HG03521 (cell line): ENCODE measurements at regions not wholly inside any gene's neighbourhood (a gene's known extent, or its start where the extent isn't known, plus 50 kb on each side); places are given as distances from the start of the nearest gene placed in this dataset.

Experiments used
- ATAC-seq: cut with Tn5 transposase; IDR thresholded peaks from one replicate; pipeline ENCODE4 v1.9.1; 2021; ENCODE audit warnings: mild to moderate bottlenecking, moderate library complexity; ENCODE audit not compliant: unreplicated experiment

DNA sequence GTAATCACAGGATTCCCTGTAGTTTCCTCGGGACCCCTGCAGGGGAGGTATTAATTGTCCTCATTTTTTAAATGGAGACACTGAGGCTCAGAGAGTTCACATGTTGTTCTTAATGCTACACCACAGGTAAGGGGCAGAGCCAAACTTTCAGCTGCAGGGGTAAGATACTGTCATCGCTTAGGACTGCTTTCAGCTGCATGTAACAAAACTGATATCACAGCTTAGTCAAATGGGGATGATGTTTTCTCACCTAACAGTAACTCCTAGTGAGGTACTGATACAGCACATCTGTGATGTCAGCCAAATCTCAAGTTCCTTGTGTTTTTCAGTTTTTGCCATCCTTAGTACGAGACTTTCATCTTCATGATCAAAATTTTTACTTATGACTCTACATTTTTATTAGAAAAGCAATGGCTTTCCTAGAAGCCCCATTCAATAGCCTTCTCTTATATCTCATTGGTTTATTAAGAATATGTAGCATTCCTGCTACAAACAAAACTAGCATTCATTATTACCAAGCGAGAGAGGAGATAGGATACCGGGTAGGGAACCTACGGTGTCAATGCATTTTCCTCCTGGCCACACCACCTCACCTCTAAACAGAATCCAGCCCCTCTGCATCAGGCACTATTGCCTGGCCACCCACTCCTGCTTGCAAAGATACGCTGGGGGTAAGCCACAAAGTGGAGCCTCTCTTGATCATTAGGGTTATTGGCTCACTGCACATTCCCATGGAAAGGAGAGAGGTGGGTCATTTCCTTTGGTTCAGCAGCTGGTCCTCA, 557.5 kb downstream of the CD83 start:
- no peak for ATAC-seq

GRCh38 chr6:14676064-14676463, 558.5 kb downstream of the CD83 start:
- ATAC-seq: no peak

DNA sequence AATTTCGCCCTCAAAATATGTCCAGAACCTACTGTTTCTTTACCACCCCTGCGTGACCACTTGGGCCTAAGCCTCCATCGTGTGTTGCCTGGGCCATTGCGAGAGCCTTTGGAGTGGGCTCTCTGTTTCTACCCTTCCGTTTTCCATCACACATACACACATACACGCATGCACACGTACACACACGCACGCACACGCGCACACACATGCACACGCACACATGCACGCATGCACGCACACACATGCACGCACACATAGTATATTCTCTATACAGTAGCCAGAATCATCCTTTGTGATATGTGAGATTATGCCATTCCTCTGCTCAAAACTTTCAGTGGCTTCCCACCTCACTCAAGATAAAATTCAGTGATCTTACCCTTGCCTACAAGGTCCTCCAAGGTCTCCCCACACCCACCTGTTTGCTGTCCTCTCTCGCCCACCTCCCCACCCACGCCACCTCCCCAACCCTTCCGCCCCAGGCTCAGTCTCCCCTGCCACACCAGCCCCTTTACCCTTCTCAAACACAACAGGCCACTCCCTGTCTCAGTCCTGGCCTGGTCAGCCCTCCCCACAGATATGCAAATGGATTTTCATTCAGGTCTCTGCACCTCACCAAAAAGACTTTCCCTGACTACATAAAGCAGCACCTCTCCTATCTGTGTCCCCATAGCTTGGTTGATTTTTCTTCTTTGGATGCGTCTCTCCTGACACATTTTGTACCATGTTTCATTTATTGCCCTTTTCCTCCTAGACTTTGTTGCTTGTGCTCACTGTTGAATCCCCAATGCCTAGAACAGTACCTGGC, 559.6 kb downstream of the CD83 start:
- no peak for ATAC-seq

DNA sequence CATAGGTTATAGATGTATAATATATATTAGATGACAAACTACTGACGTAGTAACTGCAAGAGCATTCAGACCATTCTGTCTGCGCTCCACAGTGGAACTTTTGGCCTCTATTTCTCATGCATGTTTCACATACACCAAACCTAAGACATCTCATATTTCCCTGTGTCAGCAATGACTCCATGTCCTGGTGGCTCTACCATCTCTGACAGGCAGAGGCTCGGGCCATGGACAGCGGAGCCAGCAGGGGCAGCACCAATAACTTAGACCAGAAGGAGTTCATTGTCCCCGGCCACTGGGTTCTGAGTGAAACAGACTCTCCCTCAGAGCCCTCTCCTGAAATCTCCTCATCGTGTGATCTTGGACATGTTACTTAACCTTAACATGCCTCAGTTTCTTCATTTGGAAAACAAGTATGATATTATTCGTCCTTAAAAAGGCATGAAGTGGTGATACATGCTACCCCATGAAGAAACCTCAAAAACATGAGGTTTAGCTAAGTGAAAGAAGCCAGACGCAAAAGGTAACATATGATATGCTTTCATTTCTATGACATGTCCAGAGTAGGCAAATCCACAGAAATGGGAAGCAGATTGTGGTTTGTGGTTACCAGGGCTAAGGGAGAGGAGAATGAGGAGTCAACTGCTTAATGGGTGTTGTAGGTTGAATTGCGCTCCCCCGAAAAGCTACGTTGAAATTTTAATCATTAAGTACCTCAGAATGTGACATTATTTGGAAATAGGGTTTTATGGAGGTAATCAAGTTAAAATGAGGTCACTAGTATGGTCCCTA, 564.0 kb upstream of the JARID2 start:
- ATAC-seq: no peak

GRCh38 chr6:14682812-14683211, 563.1 kb upstream of the JARID2 start:
- no peak for ATAC-seq

- ATAC-seq: no peak
Measured at GRCh38 chr6:14689639-14690038, 556.2 kb upstream of the JARID2 start.

DNA sequence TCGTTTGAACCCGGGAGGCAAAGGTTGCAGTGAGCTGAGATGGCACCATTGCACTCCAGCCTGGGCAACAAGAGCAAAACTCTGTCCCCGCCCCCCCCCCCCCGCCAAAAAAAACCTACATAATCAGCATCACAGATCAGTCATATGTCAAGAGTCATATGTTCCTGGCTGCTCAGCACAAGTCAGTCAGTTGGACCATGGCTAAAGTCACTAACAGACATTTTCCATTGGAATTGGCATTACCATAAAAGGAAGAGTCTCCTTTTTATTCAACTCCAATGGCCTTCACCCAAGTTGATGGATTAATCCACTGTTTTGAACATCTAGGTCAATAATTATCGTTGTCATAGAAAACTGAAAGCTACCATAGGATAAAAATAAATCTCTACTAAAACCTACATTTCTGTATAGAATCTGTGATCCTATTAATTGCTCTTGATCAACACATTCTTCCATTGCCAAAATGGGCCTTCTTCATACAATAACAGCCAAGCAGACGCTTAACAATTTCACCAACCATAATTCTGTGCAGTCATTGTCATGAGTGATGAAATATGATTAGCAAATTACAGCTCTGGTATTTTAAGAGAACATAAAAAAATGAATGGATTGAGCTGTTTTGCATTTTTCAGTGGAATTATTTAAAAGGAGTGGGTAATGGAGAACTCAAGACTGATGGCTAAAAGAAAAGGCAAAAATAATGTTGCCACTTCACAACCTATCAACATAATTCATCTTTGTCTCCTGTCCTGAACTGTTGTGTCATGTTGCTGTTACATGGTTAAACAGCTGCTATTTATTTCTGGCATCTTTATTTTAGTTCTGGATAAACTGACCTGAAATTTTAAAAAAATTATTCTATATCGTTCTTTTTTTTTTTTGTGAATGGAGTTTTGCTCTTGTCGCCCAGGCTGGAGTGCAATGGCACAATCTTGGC, 555.5 kb upstream of the JARID2 start:
- no peak for ATAC-seq

DNA sequence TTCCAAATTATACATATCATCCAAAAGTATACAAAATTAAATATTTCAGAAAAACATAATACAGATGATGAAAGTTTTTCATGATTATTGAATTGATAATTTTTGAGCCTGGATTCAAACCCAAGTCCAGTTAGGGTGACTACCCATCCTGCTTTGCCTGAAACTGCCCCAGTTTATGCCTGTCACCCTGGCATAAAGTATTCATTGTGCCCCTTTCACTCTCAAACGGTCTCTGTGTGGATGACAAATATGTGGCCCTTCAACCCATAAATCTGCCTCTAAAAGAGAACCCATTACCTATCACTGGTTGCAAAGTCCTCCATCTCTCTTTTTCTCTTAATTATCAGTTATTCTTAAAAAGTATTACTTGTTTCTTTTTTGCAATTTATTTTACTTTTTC, 553.7 kb upstream of the JARID2 start:
- no peak for ATAC-seq

DNA sequence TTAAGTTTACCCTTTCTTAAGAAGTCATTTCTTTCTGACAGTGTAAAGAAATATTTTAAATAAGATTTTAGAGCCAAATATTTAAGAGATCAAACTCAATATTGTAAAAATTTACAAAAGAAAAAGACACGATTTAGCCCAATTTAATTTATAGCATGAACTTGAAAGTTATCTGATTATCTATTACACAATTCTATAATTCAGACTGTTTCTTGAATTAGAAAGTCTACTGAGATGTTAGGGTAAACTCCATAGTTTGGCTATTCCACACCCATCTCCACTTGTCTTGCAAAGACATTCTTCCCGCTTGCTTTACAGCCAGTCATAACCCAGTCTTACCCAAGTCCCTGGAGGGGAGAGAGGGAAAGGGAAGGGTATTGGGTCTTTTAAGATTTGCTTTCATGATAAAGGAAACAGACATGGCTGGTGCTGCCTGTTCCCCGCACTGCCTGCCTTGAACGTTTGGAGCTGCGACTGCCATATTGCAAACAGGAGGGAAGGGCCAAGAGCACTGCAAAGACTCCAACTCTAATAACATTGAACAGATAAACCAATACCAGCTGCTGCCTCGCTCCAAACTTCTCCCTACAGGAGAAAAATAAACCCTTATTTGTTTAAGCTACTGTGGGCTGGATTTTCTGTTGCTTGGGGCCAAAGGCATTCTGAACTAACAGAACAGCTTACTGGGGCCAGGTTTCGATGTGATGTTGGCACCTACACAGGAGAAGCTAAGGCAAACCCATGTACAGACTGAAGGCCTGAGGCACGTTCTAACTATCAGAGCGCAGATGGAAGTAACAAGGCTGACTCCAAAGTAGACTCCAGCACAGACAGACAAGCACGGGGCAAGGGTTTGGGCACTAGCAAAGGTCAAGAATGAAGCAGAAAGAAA, 552.3 kb upstream of the JARID2 start:
- ATAC-seq: no peak

- ATAC-seq: no peak
Measured at GRCh38 chr6:14694308-14694707, 551.6 kb upstream of the JARID2 start.

DNA sequence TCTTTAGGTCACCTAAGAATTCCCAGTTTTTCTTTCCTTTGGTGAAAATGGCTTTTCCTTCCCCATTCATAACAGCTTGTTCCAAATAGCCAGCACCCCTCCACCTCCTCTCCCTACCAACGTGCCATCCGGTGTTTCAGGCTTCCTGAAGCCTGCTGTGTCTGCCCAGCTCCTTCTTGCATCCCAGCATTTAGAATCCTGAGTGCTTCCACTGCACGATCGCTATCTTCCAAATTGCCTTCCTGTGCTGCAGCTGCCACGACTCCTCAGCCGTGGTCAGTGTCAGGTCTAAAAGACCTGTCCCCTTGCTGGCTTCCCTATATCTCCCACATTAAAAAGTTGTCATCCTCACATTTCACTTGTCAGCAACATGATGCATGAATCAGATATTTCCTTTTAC, 550.3 kb upstream of the JARID2 start:
- ATAC-seq: no peak

DNA sequence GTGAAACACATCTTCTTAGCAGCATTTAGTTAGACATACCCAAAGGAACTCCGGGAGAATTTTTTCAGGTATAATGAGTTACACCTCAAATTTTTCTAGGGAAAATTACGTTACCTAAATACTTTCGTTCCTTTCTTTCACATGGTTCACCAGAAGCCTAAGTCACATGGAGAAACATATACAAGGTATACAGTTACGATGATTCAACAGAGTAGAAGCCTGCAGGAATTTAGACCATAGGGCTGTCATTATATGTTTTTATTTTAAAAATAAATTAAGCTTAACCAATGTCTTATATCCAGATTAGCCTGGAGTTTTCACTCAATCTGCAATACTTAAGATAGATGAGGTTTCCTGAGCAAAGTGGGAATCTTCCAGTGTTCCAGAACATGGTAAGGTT, 549.5 kb upstream of the JARID2 start:
- no peak for ATAC-seq

GRCh38 chr6:14697427-14697826, 548.4 kb upstream of the JARID2 start:
- ATAC-seq: no peak

DNA sequence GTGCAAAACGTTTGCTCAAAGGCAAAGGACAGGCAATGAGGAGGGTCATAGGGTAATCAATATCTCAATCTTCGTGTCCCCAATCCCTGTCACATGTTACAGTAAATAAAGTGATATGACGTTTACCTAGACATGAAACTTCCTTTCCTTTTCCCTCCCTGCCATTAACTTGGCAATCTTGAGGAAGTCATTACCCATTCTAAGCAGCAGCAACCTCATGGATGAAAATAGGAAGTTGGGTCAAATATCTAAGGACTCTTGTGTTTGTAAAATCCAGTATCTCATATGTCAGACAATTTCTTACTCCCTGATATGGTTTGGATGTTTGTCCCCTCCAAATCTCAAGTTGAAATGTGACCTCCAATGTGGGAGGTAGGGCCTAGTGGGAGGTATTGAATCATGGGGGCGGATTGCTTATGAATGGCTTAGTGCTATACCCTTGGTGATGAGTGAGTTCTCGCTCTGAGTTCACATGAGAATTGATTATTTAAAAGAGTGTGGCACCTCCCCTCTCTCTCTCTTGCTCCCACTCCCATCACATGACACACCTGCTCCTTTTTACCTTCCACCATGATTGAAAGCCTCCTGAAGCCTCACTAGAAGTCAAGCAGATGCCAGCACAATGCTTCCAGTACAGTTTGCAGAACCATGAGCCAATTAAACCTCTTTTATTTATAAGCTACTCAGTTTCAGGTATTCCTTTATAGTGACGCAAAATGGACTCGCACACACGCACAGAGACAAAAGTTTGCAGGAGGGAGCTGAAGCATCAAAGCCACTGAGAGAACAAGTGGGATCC, 545.9 kb upstream of the JARID2 start:
- no peak for ATAC-seq

DNA sequence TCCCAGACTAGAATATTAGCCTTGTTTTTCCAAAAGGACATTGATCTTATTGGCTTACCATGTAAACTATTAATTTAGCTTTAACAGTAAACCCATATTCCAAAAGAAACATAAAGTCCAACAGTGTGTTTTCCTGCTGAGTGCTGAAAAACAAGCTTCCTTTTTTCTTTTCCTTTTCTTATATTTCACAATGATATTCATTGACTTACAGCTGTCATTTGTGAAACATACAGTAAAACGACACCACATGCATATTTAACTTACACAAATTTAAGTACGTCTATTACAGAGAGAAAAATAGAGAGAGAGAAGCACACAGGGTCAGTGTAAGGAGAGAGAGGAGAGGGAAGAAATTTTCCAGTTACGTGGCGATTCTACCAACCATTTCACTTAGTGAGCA, 543.9 kb upstream of the JARID2 start:
- ATAC-seq: no peak

DNA sequence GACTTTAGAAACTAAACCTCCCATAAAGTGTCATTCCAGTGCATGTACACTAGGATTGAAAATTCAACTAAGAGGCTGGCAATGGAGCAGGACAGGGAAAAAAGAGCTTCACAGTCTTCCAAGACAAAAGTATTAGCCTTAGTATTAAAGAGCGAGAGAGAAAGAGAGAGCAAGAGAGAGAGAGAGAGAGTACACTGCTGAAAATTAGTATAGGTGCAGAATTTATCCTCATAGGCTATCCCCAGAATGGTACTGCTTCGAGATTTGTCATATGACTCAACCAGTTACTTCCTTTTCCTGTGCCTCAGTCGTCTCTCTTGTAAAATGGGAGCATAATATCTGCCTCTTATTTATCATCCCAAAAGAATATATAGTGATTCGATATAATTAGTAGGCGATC, 543.2 kb upstream of the JARID2 start:
- ATAC-seq: no peak

- no peak for ATAC-seq
Measured at GRCh38 chr6:14703586-14703985, 542.3 kb upstream of the JARID2 start.

DNA sequence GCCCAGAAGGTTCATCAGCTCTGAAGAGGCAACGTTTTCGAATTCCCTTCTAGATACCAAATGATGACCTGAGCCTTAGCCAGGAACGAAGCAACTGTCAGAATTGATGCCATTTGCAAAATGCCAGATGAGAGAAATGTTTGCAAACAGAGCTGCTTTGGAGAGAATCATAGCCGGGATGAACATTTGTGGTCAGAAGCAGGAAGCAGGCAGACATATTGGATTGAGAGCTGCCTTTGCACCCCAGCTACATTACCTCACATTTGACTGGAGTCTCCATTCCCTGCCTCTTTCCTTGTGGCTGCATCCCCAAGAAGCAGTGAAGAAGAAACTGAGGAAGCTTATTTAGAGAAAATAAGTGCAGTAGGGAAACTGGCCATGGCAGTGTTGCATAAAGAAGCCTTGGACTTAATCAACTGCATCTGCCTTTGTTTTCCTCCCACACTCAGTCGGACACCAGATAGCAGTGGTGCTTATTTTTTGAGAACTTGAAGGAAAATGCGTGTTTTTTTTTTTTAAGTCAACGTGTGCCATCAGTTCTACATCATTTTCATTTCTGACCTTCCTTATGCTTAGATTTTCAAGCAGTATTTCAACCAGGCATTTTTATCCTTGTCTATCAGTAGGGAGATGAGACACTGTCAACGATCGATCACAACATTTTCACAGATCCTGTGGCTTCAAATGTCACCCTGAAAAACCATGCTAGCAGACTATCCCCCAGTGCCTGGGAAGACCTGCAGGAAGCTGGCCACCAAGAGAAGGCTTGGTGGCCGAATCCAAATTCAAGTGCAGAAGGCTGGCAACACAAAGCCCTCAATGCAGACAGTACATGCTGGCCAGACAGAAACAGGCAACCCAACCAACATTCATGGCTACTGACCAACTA, 541.2 kb upstream of the JARID2 start:
- ATAC-seq: no peak
